ENCODE measurements at regions not wholly inside any gene's neighbourhood (a gene's known extent, or its start where the extent isn't known, plus 50 kb on each side); places are given as distances from the start of the nearest gene placed in this dataset.

DNA sequence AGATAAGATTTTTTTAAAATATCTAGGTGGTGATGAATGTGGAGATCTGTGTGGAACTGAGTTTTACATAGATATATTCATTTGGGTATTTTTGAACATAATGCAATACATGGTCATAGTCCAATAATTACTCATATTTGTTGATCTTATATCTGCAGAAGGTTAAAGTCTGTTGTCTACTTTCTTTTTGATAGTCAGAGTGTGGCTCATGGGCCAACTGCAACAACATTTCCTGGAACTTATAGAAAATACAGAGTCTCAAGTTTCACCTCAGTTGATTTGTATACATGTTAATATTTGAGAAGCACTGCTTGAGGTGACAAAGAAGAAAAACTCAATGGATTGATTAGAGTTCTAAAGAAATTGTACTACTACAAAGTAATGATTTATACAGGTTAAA, 408.4 kb downstream of the ARAP2 start:
- TF ChIP-seq, protein P1, sequence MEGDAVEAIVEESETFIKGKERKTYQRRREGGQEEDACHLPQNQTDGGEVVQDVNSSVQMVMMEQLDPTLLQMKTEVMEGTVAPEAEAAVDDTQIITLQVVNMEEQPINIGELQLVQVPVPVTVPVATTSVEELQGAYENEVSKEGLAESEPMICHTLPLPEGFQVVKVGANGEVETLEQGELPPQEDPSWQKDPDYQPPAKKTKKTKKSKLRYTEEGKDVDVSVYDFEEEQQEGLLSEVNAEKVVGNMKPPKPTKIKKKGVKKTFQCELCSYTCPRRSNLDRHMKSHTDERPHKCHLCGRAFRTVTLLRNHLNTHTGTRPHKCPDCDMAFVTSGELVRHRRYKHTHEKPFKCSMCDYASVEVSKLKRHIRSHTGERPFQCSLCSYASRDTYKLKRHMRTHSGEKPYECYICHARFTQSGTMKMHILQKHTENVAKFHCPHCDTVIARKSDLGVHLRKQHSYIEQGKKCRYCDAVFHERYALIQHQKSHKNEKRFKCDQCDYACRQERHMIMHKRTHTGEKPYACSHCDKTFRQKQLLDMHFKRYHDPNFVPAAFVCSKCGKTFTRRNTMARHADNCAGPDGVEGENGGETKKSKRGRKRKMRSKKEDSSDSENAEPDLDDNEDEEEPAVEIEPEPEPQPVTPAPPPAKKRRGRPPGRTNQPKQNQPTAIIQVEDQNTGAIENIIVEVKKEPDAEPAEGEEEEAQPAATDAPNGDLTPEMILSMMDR (conservative IDR thresholded peaks at IDR 0.05; ENCODE audit: low read length) = no peak
- TF ChIP-seq EZH2phosphoT487 (IDR thresholded peaks at IDR 0.05; ENCODE audit: borderline replicate concordance) = no peak

All from Loucy (cell line).